ENCODE measurements at regions not wholly inside any gene's neighbourhood (a gene's known extent, or its start where the extent isn't known, plus 50 kb on each side); places are given as distances from the start of the nearest gene placed in this dataset.

DNA sequence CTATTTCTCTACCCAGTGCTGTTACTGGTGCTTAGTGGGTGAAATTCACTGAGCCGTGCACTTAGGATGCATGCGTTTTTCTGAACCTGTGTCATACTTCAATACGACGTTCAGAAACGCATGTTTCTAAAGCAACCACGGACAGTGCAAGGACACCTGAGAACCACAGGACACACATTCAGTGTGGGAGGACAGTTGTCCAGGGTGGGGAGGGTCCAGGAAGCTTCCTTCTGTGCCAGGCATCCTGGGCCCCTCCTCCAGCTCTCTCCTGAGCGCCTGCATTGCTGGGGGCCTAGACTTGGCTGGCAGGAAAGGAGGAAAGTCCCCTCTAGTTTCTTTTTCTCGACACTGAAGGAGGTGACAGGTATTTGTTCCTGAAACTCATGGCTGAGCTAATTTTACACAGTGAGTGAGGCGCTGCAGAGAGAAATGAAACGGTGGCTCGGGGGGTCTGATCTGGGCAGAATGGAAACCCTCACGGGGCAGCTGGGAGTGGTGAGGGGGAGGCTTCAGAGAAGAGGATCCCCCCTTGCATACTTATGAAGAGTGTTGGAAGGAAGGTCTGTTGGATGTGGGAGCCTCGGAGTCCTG, 89.9 kb downstream of the IRF8 start:
- no peak for TF ChIP-seq CTCF (optimal IDR thresholded peaks at IDR 0.05 in 1 of 3, IDR thresholded peaks at IDR 0.05 in 1 of 3, conservative IDR thresholded peaks at IDR 0.05 in 1 of 3; ENCODE audit: extremely low read depth in 1 of 3, insufficient read depth in 2 of 3, low read length in 3 of 3)
- no peak for TF ChIP-seq EZH2 (IDR thresholded peaks at IDR 0.05; ENCODE audit: low read length)

Data from keratinocyte (primary cell).